Skin of body (tissue), 1 donor: ENCODE measurements at regions not wholly inside any gene's neighbourhood (a gene's known extent, or its start where the extent isn't known, plus 50 kb on each side); places are given as distances from the start of the nearest gene placed in this dataset.
"Not testable (repeated sequence)": the region's sequence is repeated elsewhere in the genome, so short reads cannot be mapped to it uniquely, and the experiment has no call there.

Experiments
- DNase-seq: peaks from one replicate; lab custom pipeline; 2025; lab: John Stamatoyannopoulos, UW

GRCh38 chr5:92641031-92641962 is 939.7 kb downstream of the NR2F1-AS1 start:
- DNase-seq: peak; percentile 60

GRCh38 chr5:92640340-92640739 is 940.7 kb downstream of the NR2F1-AS1 start:
- DNase-seq: no peak

- DNase-seq: no peak
Measured at GRCh38 chr5:92637960-92638359, 943.1 kb downstream of the NR2F1-AS1 start.

GRCh38 chr5:92637247-92637646 is 943.8 kb downstream of the NR2F1-AS1 start:
- DNase-seq: no peak

GRCh38 chr5:92635001-92635461 is 946.0 kb downstream of the NR2F1-AS1 start:
- DNase-seq: no peak

- no peak for DNase-seq
Measured at GRCh38 chr5:92633875-92634487, 947.0 kb downstream of the NR2F1-AS1 start.

- no peak for DNase-seq
Measured at GRCh38 chr5:92633176-92633575, 947.8 kb downstream of the NR2F1-AS1 start.

GRCh38 chr5:92631237-92631701 is 949.8 kb downstream of the NR2F1-AS1 start:
- DNase-seq: not testable (repeated sequence)

- DNase-seq: no peak
Measured at GRCh38 chr5:92629574-92629973, 951.4 kb downstream of the NR2F1-AS1 start.

- DNase-seq: no peak
Measured at GRCh38 chr5:92629000-92629399, 952.0 kb downstream of the NR2F1-AS1 start.

- no peak for DNase-seq
Measured at GRCh38 chr5:92627186-92627585, 953.8 kb downstream of the NR2F1-AS1 start.

GRCh38 chr5:92616085-92616484 is 964.9 kb downstream of the NR2F1-AS1 start:
- DNase-seq: no peak

- no peak for DNase-seq
Measured at GRCh38 chr5:92613546-92613945, 967.5 kb downstream of the NR2F1-AS1 start.

- not testable (repeated sequence) for DNase-seq
Measured at GRCh38 chr5:92610435-92610834, 970.6 kb downstream of the NR2F1-AS1 start.

- DNase-seq: peak; percentile 7
Measured at GRCh38 chr5:92605591-92605990, 975.4 kb downstream of the NR2F1-AS1 start.

- no peak for DNase-seq
Measured at GRCh38 chr5:92599217-92599810, 981.7 kb downstream of the NR2F1-AS1 start.

GRCh38 chr5:92594031-92594430 is 987.0 kb downstream of the NR2F1-AS1 start:
- DNase-seq: no peak

- DNase-seq: no peak
Measured at GRCh38 chr5:92588876-92589275, 992.1 kb downstream of the NR2F1-AS1 start.

- no peak for DNase-seq
Measured at GRCh38 chr5:92581690-92582089, 999.3 kb downstream of the NR2F1-AS1 start.

GRCh38 chr5:92581249-92581648 is 999.8 kb downstream of the NR2F1-AS1 start:
- DNase-seq: no peak

- DNase-seq: no peak
Measured at GRCh38 chr5:92580814-92581213, 1000.2 kb downstream of the NR2F1-AS1 start.

- DNase-seq: no peak
Measured at GRCh38 chr5:92574023-92574422, 1007.0 kb downstream of the NR2F1-AS1 start.
